Duodenal mucosa (tissue), 2 donors: ENCODE measurements at regions not wholly inside any gene's neighbourhood (a gene's known extent, or its start where the extent isn't known, plus 50 kb on each side); places are given as distances from the start of the nearest gene placed in this dataset.

Experiments
- H3K27ac ChIP-seq: one replicate; pipeline ENCODE4 v1.7.0; 2013; ENCODE audit warnings: low read depth, low read length
- H3K27me3 ChIP-seq, 2 donors: one replicate each; pipeline ENCODE4 v1.7.0; 2013; ENCODE audit warnings: low read length in 2 of 2, control low read depth in 1 of 2; ENCODE audit not compliant: insufficient read depth in 2 of 2, control insufficient read depth in 1 of 2
- H3K36me3 ChIP-seq, 2 donors: one replicate each; pipeline ENCODE4 v1.7.0; 2013; ENCODE audit warnings: low read length in 2 of 2, control low read depth in 1 of 2; ENCODE audit not compliant: insufficient read depth in 2 of 2, control insufficient read depth in 1 of 2
- H3K4me1 ChIP-seq, 2 donors: one replicate each; pipeline ENCODE4 v1.7.0; 2013; ENCODE audit warnings: low read length in 2 of 2, control low read depth in 1 of 2; ENCODE audit not compliant: insufficient read depth in 2 of 2, control insufficient read depth in 1 of 2
- H3K4me3 ChIP-seq, 2 donors: one replicate each; pipeline ENCODE4 v1.7.0; 2013; ENCODE audit warnings: low read length in 2 of 2, low read depth in 1 of 2
- H3K9ac ChIP-seq, 2 donors: one replicate each; pipeline ENCODE4 v1.7.0; 2013; ENCODE audit warnings: low read length in 2 of 2, low read depth in 1 of 2
- H3K9me3 ChIP-seq, 2 donors: one replicate each; pipeline ENCODE4 v1.7.0; 2013; ENCODE audit warnings: low read length in 2 of 2, control low read depth in 1 of 2; ENCODE audit not compliant: control insufficient read depth in 1 of 2

DNA sequence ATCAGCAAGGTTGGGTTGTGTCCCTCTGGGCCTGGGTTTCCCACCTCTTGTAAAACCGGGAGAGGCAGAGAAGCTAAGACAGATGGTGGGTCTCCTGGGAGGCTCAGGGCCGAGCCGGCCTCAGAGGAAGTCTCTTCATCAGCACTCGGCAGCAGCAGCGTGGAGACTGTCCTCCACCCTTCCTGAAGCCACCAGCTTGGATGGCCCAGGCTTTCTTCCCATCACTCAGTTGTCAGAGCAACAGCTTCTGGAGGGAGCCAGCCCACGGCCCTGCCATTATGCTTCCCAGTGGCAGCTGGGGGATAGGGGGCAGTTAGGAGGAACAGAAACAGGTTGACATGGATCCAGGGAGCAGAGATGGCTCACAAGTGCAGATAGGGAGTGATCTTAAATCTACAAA, 191.0 kb downstream of the KATNAL1 start:
- H3K27me3 ChIP-seq = no peaks in the 10 kb centered on the region
- peaks cover 14 to 16% of the 10 kb centered on the region in 2 donors for H3K4me1 ChIP-seq
- H3K4me3 ChIP-seq = no peak overlapping the region
- H3K27ac ChIP-seq = no peak overlapping the region
- H3K36me3 ChIP-seq = no peaks in the 10 kb centered on the region
- no peaks in the 10 kb centered on the region for H3K9me3 ChIP-seq
- H3K9ac ChIP-seq = no peak overlapping the region

DNA sequence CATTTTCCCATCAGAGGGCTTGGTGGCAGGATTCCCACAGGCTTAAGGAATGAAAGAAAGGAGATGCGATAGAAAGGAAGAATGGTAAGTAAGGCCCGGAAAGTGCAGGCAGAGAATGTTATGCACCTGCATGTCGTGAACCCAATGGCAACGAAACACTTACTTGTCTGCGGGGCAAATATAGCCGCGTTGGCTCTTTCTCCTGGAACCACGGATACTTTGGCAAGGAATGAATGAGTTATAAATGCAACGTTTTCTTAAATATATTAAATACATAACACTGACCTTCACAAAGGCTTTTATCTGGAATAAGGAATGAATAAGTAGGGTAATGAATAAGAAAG, 192.1 kb downstream of the KATNAL1 start:
- peaks cover 14 to 16% of the 10 kb centered on the region in 2 donors for H3K4me1 ChIP-seq
- peak overlapping the region; percentile 64 for H3K4me3 ChIP-seq
- peak overlapping the region in 1 of 2 donors; percentile 55 for H3K9ac ChIP-seq
- no peak overlapping the region for H3K27ac ChIP-seq
- no peaks in the 10 kb centered on the region for H3K27me3 ChIP-seq
- no peaks in the 10 kb centered on the region for H3K36me3 ChIP-seq
- no peaks in the 10 kb centered on the region for H3K9me3 ChIP-seq

DNA sequence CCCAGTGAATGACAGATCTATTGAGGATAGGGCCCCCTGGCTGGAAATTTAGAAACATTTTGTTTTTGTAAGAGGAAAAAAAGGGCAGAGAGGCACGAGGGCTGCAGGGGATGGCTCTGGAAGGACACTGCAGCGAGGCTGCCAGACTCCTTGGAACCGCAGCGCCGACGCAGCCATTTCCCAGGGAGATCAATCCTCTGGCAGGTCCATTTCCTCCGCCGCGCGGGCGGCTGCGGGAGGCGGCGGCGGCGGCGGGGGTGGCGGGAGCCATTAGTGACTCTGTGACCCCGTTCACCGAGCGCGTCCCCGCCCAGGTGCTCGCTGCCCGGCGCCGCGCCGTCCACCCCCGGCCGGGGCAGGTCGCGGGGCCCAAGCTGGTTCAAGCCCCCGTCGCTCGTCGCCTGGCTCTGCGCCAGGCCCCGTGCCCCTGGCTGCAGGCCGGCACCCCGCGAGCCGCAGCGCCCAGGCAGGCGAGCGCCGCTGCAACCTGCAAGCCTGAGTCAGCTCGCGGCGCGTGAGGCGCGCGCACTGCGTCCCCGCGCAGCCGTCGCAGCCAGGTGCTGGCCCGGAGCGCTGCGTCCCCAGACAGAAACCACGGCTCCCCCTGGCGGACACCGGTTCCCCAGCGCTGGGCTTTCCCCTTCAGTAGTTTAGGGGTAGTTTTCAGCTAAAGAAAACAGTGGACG, 192.6 kb downstream of the KATNAL1 start:
- no peaks in the 10 kb centered on the region for H3K27me3 ChIP-seq
- H3K27ac ChIP-seq = peak overlapping the region; percentile 62
- no peaks in the 10 kb centered on the region for H3K9me3 ChIP-seq
- no peaks in the 10 kb centered on the region for H3K36me3 ChIP-seq
- H3K9ac ChIP-seq = peak overlapping the region; percentile 42 to 55
- peaks cover 14 to 16% of the 10 kb centered on the region in 2 donors for H3K4me1 ChIP-seq
- H3K4me3 ChIP-seq = peak overlapping the region; percentile 64

DNA sequence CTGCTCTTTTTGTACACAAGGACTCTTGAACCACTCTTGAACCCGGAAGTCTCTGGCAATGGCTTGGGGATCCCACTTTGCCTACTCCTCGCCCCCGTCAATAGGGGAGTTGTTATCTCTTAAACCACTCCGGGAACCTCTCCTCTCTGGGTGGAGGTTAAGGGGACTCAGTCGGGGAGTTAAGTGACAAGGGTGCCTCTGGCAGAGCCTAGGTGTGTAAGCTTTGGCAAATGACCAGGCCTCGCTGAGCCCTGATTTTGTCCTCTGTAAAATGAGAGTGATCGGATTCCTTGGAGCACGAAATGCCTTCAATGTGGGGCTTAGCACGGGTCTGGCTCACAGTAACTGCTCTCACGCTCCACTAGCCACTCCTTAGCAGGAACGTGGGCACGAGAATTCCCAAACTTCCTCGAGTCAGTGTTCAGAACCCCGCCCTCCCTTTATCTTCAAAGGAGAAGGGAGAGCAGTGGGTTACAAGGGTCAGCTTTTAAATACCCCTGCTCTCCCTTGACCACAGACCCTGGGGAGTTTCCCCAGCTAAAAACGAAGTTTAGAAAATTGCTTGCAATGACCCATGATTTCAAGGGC, 193.3 kb downstream of the KATNAL1 start:
- no peaks in the 10 kb centered on the region for H3K9me3 ChIP-seq
- H3K27me3 ChIP-seq = no peaks in the 10 kb centered on the region
- peak overlapping the region; percentile 36 to 42 for H3K9ac ChIP-seq
- H3K4me3 ChIP-seq = peak overlapping the region; percentile 64
- no peaks in the 10 kb centered on the region for H3K36me3 ChIP-seq
- peaks cover 16 to 19% of the 10 kb centered on the region in 2 donors for H3K4me1 ChIP-seq
- H3K27ac ChIP-seq = peak overlapping the region; percentile 62

DNA sequence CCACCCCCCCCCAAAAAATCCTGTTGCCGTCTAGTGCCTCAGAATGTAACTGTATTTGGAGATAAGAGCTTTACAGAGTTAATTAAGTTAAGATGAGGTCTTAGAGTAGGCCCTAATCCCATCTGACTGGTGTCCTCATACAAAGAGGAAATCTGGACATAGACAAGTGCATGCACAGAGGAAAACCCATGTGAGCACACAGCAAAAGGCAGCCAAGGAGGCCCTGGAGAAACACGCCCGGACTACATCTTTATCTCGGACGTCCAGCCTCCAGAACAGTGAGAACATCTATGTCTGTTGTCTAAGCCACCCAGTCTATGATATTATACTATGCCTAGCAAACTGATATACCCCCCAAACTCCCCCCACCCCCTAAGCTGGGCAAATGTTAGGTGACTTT, 193.8 kb downstream of the KATNAL1 start:
- H3K27me3 ChIP-seq = no peaks in the 10 kb centered on the region
- peaks cover 19 to 22% of the 10 kb centered on the region in 2 donors for H3K4me1 ChIP-seq
- H3K27ac ChIP-seq = peak overlapping the region; percentile 62
- H3K36me3 ChIP-seq = no peaks in the 10 kb centered on the region
- H3K9ac ChIP-seq = peak overlapping the region in 1 of 2 donors; percentile 42
- H3K4me3 ChIP-seq = no peak overlapping the region
- H3K9me3 ChIP-seq = no peaks in the 10 kb centered on the region

DNA sequence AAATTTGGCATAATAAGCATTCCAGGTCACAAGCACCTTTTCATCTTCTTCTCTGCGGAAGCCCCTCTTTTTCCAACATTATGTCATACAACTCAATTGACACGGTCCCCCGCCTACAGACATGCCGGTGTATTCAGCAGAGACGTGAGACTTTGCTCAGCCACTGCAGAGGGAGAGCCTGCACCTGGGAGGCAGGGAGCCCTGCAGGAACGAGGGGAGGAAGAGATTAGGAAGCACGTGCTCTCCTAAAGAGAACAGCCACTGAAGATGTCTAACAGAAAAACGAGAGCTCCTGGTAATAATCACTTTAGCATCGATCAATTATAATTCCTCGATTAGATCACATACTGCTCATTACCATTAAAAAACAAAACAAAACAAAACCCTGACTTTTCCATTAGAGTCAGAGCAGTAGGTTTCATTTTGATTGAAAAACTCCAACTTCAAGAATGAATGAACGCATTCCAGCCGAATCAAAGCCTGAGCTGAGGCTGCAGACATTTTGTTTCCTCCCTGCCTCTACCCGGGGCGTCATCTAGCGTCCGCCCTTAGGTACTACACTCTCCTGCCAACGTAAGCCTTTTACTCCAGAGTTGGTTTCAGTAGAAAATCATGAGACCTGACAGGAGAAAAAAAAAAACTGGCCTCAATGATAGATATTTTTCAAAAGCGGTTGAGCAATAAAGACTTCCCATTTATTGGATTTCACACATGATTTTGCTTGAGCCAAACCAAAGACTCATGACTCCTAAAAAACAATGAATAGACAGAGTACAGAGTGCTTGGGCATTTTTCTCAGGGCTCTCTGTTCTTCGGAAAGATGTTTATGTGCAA, 194.5 kb downstream of the KATNAL1 start:
- peaks cover 19 to 26% of the 10 kb centered on the region in 2 donors for H3K4me1 ChIP-seq
- H3K9me3 ChIP-seq = no peaks in the 10 kb centered on the region
- H3K27me3 ChIP-seq = no peaks in the 10 kb centered on the region
- H3K4me3 ChIP-seq = peak overlapping the region; percentile 17 to 44
- no peaks in the 10 kb centered on the region for H3K36me3 ChIP-seq
- H3K9ac ChIP-seq = peak overlapping the region; percentile 0 to 15
- H3K27ac ChIP-seq = no peak overlapping the region

DNA sequence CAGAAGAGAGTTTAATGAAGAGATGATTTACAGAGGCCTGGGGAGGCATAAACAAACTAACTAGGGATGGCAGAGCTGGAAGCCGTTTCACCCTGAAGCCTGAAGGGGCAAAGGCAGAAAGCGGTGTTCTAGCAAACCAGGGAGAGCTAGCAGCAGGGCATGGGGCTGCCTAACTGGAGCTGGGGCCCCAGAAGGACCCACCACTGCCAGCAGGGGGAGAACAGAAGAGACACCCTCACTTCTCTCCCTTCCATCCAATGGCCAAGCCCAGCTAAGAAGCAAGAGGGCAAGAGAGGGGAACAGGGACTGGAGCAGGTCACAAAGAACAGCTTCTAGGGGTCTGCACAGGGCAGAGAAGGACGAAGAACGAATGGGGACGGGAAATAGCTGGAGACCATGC, 195.5 kb downstream of the KATNAL1 start:
- H3K27ac ChIP-seq = no peak overlapping the region
- no peaks in the 10 kb centered on the region for H3K36me3 ChIP-seq
- H3K27me3 ChIP-seq = no peaks in the 10 kb centered on the region
- H3K4me3 ChIP-seq = no peak overlapping the region
- no peak overlapping the region for H3K9ac ChIP-seq
- peaks cover 19 to 26% of the 10 kb centered on the region in 2 donors for H3K4me1 ChIP-seq
- no peaks in the 10 kb centered on the region for H3K9me3 ChIP-seq

DNA sequence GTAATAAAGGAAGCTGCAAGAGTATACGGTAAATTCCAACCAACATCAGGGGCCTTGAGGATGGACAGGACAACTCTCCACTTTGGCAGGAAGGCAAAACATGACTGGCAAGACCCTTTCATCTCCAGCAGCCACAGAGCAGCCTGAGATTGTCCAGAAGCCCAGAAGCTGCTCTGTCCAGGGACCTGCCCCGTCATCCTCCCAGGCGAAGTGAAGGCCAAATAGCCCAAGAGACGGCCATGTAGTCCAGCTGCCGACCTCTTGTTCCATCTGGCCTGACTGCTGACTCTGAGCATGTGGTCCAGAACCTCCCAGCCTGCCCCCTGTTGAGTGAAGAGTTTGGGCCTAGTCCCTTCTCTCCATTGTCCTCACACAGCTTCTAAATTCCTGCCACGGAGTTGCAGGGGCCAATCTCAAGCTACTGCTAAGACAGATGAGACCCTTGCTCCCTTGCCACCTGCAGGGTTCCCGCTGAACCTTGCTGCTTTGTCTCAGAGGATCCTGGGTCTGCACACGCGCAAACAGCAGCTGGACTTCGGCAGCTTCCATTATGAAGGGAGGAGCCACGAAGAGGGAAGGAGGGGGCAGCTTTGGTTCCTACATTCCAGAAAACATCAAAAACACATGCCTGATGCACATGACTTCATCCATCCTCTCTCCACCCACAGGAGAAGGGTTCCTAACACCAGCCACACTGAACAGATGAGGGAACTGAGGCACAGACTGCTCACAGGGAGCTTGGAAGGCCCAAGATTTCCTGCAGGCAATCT, 196.9 kb downstream of the KATNAL1 start:
- H3K9me3 ChIP-seq = no peaks in the 10 kb centered on the region
- no peaks in the 10 kb centered on the region for H3K27me3 ChIP-seq
- no peak overlapping the region for H3K9ac ChIP-seq
- no peaks in the 10 kb centered on the region for H3K36me3 ChIP-seq
- H3K4me1 ChIP-seq = peaks cover 19 to 26% of the 10 kb centered on the region in 2 donors
- no peak overlapping the region for H3K27ac ChIP-seq
- no peak overlapping the region for H3K4me3 ChIP-seq

DNA sequence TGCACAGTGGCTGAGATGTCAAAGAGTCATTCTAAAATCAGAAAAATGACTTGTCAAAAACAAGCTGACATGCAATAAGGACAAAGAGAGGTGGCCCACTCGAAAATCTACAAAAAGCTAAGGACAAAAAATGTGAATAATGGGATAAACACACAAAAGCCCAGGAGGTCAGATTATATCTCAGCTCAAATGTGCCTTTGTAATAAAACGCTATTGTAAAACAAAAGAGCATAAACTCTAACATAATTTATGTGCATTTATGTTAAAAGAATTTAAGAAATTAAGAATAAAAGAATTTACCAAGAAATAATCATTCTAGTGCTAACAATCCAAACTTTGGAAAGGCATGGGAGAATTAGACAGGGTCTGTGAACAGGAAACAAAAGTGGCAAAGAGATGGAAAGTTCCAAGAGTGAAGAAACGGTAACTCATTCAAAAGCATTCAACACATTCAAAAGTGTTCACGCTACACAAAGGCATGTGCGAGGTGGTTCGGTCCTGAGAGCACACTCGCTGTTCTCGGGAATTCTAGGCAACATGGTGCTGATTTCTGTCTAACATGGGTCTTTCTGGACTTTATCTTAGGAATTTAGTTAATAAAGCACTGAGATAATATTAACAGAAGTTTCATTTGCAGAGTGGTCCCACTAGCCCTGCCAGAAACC, 197.7 kb downstream of the KATNAL1 start:
- Histone ChIP-seq H3K4me1 (peaks cover 19 to 26% of the 10 kb centered on the region in 2 donors), H3K36me3 (no peaks in the 10 kb centered on the region), H3K9me3 (no peaks in the 10 kb centered on the region), H3K4me3 (no peak overlapping the region), H3K27ac (no peak overlapping the region), H3K9ac (peak overlapping the region in 1 of 2 donors; percentile 38), H3K27me3 (no peaks in the 10 kb centered on the region)
